Thymus (tissue), 11 donors: ENCODE measurements at regions not wholly inside any gene's neighbourhood (a gene's known extent, or its start where the extent isn't known, plus 50 kb on each side); places are given as distances from the start of the nearest gene placed in this dataset.
A peak's percentile ranks its signal among the peaks of the same experiment; 100 is the strongest.
"Not testable (repeated sequence)": the region's sequence is repeated elsewhere in the genome, so short reads cannot be mapped to it uniquely, and the experiment has no call there.

ENCODE experiments used
- DNase-seq, 9 donors: peaks; one replicate each; pipeline ENCODE4 v3.0.0-alpha.2; 2013; ENCODE audit warnings: low spot score in 9 of 9, low read depth in 6 of 9, missing footprints in 1 of 9
- H3K27ac ChIP-seq, 2 donors: one replicate each; pipeline ENCODE4 v1.5.1; 2013; ENCODE audit warnings: control low read depth in 1 of 2, low read depth in 1 of 2, low read length in 1 of 2, mild to moderate bottlenecking in 1 of 2, moderate library complexity in 1 of 2
- H3K27me3 ChIP-seq, 2 donors: one replicate each; pipeline ENCODE4 v1.5.1; 2013; ENCODE audit warnings: low read length in 1 of 2; ENCODE audit not compliant: control insufficient read depth in 2 of 2, insufficient read depth in 1 of 2
- H3K36me3 ChIP-seq, 2 donors: one replicate each; pipeline ENCODE4 v1.5.1; 2013; ENCODE audit warnings: low read length in 1 of 2, mild to moderate bottlenecking in 1 of 2, moderate library complexity in 1 of 2; ENCODE audit not compliant: control insufficient read depth in 2 of 2, insufficient read depth in 2 of 2
- H3K4me1 ChIP-seq, 2 donors: one replicate each; pipeline ENCODE4 v1.5.1; 2013; ENCODE audit warnings: low read length in 2 of 2; ENCODE audit not compliant: control insufficient read depth in 2 of 2, insufficient read depth in 2 of 2
- H3K4me3 ChIP-seq, 2 donors: one replicate each; pipeline ENCODE4 v1.5.1; 2013; ENCODE audit warnings: low read length in 2 of 2, control low read depth in 1 of 2, mild to moderate bottlenecking in 1 of 2
- H3K9me3 ChIP-seq, 2 donors: one replicate each; pipeline ENCODE4 v1.5.1; 2013; ENCODE audit warnings: low read length in 1 of 2, mild to moderate bottlenecking in 1 of 2; ENCODE audit not compliant: control insufficient read depth in 2 of 2, insufficient read depth in 1 of 2
- WGBS: extraction: QIAGEN DNeasy Blood & Tissue Kit; methylation state at CpG from one replicate; pipeline ENCODE4 v1.1.7; 2013; 5-methylcytosine and 5-hydroxymethylcytosine counted together
- donor health status: healthy.

DNA sequence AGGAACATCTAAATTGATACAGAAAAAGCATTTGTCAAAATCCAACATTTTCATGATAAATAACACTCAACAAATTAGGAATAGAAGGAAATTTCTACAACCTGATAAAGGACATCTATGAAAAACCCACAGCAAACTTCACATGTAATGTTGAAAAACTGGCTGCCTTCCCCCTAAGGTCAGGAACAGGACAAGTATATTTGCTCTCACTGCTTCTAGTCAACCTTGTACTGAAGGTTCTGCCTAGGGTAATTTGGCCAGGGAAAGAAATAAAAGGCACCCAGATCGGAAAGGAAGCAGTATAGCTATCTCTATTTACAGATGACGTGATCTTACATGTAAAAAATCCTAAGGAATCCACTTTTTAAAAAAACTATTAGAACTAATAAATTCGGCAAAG lies 97.1 kb upstream of the USP9X start:
- Histone ChIP-seq H3K4me1 (no peaks in the 10 kb centered on the region), H3K36me3 (no peaks in the 10 kb centered on the region), H3K27ac (no peak overlapping the region), H3K27me3 (no peaks in the 10 kb centered on the region), H3K4me3 (no peak overlapping the region), H3K9me3 (no peaks in the 10 kb centered on the region)
- WGBS = over 99% methylated on average over 3 of the region's 3 CpGs
- DNase-seq = no peak

DNA sequence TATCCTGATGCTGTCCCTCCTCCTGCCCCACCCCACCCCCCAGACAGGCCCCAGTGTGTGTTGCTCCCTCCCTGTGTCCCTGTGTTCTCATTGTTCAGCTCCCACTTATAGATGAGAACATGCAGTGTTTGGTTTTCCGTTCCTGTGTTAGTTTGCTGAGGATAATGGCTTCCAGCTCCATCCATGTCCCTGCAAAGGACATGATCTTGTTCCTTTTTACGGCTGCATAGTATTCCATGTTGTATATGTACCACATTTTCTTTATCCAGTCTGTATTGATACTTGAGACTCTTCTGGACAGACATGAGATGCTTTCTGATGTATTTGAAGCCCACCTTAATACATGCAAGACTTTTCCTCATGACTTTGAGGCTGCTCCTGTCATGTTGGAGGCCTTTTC lies 91.8 kb upstream of the USP9X start:
- not testable (repeated sequence) for H3K4me1 ChIP-seq, H3K36me3 ChIP-seq, DNase-seq, H3K27ac ChIP-seq, H3K27me3 ChIP-seq, H3K4me3 ChIP-seq, H3K9me3 ChIP-seq
- WGBS = 90% methylated on average over 2 of the region's 2 CpGs

DNA sequence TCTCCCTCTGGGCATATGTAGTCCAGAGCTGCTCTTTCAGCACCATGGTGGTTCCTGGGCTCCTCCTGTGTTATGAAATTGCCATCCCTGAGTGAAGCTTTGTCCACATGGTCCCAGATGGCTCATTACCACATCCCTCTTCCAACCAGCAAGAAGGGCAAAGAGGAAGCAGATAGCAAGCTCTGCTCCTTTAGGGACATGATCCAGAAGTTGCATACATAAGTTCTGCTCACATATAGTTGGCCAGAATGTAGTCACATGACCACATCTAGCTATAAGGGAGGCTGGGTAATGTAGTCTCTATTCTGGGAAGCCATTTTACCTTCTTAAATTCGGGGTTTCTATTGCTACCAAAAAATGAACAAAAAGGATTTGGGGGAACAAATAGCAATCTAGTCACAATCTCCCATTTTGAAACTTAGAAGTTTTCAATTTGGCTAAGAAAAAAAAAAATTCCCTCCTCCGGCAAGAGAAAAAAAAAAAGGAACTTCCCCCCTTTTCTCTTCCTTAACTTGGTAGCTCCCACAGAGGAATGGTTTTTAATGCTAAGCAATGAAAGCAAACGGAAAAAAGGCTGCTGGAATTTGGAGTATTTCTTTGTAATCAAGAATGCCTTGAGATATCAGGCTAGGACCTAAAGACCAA lies 88.2 kb upstream of the USP9X start:
- 10% methylated on average over 3 of the region's 3 CpGs for WGBS
- peak in 7 of 9 donors; percentile 8 to 67 (median 18) for DNase-seq
- Histone ChIP-seq H3K27ac (no peak overlapping the region), H3K36me3 (no peaks in the 10 kb centered on the region), H3K9me3 (no peaks in the 10 kb centered on the region), H3K4me1 (no peaks in the 10 kb centered on the region), H3K4me3 (no peak overlapping the region), H3K27me3 (no peaks in the 10 kb centered on the region)

DNA sequence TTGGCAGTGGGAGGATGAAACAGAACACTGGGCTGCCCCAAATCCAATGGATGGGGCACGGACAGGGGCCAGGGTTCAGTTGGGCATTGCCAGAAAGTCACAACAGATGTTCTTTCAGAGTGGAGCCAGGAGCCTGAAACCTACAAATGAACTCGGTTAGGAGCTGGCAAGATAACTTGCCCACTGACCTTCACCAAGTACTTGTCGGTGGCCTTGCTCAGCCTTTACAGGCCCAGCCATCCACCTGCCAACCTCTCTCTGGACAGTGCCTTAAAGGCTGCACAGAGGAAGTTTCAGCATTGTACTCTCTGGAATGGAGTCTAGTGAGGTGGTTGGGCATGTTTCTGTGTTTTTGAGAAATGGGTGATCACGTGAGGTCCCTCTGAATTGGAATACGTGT lies 87.1 kb upstream of the USP9X start:
- Histone ChIP-seq H3K36me3 (no peaks in the 10 kb centered on the region), H3K27ac (no peak overlapping the region), H3K4me1 (no peaks in the 10 kb centered on the region), H3K27me3 (no peaks in the 10 kb centered on the region), H3K9me3 (no peaks in the 10 kb centered on the region), H3K4me3 (no peak overlapping the region)
- DNase-seq = no peak
- 98% methylated on average over 5 of the region's 5 CpGs for WGBS

DNA sequence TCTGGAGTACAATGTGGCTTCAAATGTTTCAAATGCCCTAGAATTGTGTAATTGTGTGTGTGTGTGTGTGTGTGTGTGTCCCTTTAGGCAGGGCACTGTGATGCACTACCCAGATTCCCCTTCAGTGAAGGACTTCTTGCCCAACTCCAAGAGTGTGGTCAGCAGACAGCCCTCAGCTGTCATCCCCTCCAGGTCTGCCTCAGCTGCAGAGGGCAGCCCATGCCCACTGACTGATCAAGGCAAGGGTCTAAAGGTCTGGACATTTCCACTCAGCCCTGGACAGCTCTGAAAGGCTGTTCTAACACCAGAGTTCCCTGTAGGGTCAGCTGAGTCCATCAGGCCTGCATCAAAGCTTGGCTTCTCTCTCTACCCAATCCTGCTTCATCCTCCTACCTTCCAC lies 83.9 kb upstream of the USP9X start:
- no peak for DNase-seq
- no peak overlapping the region for H3K4me3 ChIP-seq
- no peaks in the 10 kb centered on the region for H3K27me3 ChIP-seq
- H3K4me1 ChIP-seq = no peaks in the 10 kb centered on the region
- H3K9me3 ChIP-seq = no peaks in the 10 kb centered on the region
- H3K36me3 ChIP-seq = no peaks in the 10 kb centered on the region
- H3K27ac ChIP-seq = no peak overlapping the region

DNA sequence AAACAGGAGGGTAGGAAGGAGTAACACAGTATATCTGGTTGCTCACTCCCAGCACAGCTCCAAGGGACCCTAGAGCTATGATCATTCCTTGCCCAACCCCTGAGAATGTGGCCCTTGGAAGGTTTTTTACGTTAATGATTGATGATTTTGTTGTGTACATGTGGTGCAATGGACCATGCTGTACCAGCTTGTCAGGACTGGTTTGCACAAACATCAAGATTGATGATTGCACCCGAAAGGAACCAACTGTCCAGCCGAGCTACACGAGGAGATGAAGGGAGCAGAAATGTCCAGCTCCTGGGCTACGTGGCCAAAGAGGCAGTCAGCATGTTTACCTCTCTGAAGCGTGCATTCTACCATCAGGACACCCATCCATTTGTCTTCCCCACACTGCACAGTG lies 83.2 kb upstream of the USP9X start:
- H3K27me3 ChIP-seq = no peaks in the 10 kb centered on the region
- H3K27ac ChIP-seq = no peak overlapping the region
- H3K4me3 ChIP-seq = no peak overlapping the region
- 94% methylated on average over 6 of the region's 6 CpGs for WGBS
- H3K36me3 ChIP-seq = no peaks in the 10 kb centered on the region
- H3K9me3 ChIP-seq = no peaks in the 10 kb centered on the region
- H3K4me1 ChIP-seq = no peaks in the 10 kb centered on the region
- no peak for DNase-seq

DNA sequence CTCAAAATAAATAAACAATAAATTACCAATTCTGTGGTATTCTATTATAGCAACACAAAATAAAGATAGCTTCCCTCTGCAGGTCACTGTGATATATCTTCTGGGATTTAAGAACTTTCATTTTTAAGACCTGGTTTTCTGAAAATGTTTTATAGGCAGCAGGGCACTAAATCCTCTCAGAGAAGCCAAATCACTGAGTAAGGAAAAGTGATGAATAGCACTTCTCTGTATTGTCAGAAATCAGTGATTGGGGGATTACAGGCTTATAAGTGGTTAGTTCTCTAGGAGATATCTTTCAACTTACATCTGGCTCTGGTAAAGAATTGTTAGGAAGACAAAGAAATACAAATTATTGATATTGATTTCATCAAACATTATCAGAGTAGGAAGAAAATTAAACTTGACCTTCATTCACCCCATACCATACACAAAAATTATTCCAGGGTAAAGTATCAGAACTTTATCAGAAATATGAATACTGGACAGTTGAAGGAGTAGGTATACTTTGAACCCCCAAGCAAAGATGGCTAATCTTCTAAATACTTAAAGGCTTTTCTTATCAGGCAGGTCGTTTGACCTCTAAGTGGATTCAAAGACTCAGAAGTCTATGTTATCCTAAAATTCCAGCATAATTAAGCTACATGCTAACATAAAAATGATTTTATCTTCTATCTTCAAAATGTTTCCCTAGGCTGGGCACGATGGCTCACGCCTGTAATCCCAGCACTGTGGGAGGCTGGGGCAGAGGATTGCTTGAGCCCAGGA lies 81.6 kb upstream of the USP9X start:
- Histone ChIP-seq H3K9me3 (no peaks in the 10 kb centered on the region), H3K4me1 (no peaks in the 10 kb centered on the region), H3K27me3 (no peaks in the 10 kb centered on the region), H3K36me3 (no peaks in the 10 kb centered on the region), H3K4me3 (no peak overlapping the region), H3K27ac (no peak overlapping the region)
- DNase-seq = no peak
- WGBS = 98% methylated on average over 3 of the region's 3 CpGs

DNA sequence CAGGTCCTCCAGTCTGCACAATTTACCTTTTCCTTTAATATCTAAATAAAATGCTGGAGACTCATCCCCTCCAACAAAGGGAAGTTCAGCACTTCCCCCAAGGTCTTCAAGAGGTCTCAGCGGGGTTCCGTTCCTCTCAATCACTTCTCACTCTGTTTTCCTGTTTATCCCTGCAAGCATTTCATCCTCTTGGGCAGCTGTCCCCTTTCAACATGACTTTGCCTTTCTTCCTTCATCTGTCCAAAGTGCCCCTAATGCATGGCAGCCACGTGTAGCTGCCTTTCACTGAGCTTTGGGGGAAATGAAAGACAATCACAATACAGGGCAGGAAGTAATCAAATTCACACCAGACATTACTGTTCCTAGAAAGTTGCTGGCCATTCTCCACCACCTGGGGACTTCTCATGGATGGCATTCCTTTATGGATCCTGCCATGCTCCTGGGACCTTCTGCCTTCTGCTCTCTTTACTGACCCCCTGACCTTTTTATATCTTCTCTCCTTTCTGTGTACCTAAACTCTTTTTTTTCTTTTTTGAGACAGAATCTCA lies 79.7 kb upstream of the USP9X start:
- no peak for DNase-seq
- H3K36me3 ChIP-seq = no peaks in the 10 kb centered on the region
- 17% methylated on average over 3 of the region's 3 CpGs for WGBS
- no peak overlapping the region for H3K27ac ChIP-seq
- no peaks in the 10 kb centered on the region for H3K27me3 ChIP-seq
- peaks cover 0 to 9% of the 10 kb centered on the region in 2 donors for H3K4me1 ChIP-seq
- no peak overlapping the region for H3K4me3 ChIP-seq
- H3K9me3 ChIP-seq = no peaks in the 10 kb centered on the region
